Activated CD4-positive, alpha-beta T cell treated with anti-CD3 and anti-CD28 coated beads, Interleukin-2, amount 50 U/mL, for 48 hours (primary cell): ENCODE measurements at regions not wholly inside any gene's neighbourhood (a gene's known extent, or its start where the extent isn't known, plus 50 kb on each side); places are given as distances from the start of the nearest gene placed in this dataset.

ENCODE experiments used
- DNase-seq, 2 experiments: peaks; one replicate each; pipeline ENCODE4 v3.0.0-alpha.2; 2020

- no peak for DNase-seq
These were observed 318.3 kb downstream of the EIPR1 start for GRCh38 chr2:3059141-3059925.

- no peak for DNase-seq
These were observed 323.6 kb downstream of the EIPR1 start for GRCh38 chr2:3054066-3054465.

- DNase-seq: peak; percentile 2 to 11
These were observed 326.4 kb downstream of the EIPR1 start for GRCh38 chr2:3051266-3051665.

GRCh38 chr2:3046170-3046865 is 331.3 kb downstream of the EIPR1 start:
- DNase-seq: no peak

- DNase-seq: no peak
These were observed 332.2 kb downstream of the EIPR1 start for GRCh38 chr2:3045318-3045921.

- DNase-seq: no peak
These were observed 332.9 kb downstream of the EIPR1 start for GRCh38 chr2:3044587-3045317.

- no peak for DNase-seq
These were observed 333.9 kb downstream of the EIPR1 start for GRCh38 chr2:3043726-3044125.

- no peak for DNase-seq
These were observed 334.7 kb downstream of the EIPR1 start for GRCh38 chr2:3042601-3043585.

GRCh38 chr2:3041841-3042600 is 335.6 kb downstream of the EIPR1 start:
- no peak for DNase-seq

GRCh38 chr2:3041246-3041645 is 336.4 kb downstream of the EIPR1 start:
- no peak for DNase-seq

- no peak for DNase-seq
These were observed 337.0 kb downstream of the EIPR1 start for GRCh38 chr2:3040496-3041140.

GRCh38 chr2:3040066-3040428 is 337.6 kb downstream of the EIPR1 start:
- no peak for DNase-seq

GRCh38 chr2:3039188-3040065 is 338.2 kb downstream of the EIPR1 start:
- no peak for DNase-seq

- no peak for DNase-seq
These were observed 339.0 kb downstream of the EIPR1 start for GRCh38 chr2:3038636-3039035.

- no peak for DNase-seq
These were observed 340.1 kb downstream of the EIPR1 start for GRCh38 chr2:3037196-3038194.

GRCh38 chr2:3036432-3037125 is 341.0 kb downstream of the EIPR1 start:
- DNase-seq: no peak

GRCh38 chr2:3035385-3036050 is 342.1 kb downstream of the EIPR1 start:
- no peak for DNase-seq
